Panc1 (cell line): ENCODE measurements at regions not wholly inside any gene's neighbourhood (a gene's known extent, or its start where the extent isn't known, plus 50 kb on each side); places are given as distances from the start of the nearest gene placed in this dataset.
"Not testable (repeated sequence)": the region's sequence is repeated elsewhere in the genome, so short reads cannot be mapped to it uniquely, and the experiment has no call there.

Source experiments
- ATAC-seq: fragments of 200-7000 bp; cut with Tn5 transposase; 2 replicates; pipeline ENCODE4 v1.9.1; 2020; ENCODE audit warnings: mild to moderate bottlenecking, moderate library complexity
- BruUV-seq: library from RNA; stranded (reverse); fragments of 400-500 nt; replicated peaks from 2 replicates; lab custom pipeline; 2021; lab: Mats Ljungman, UMichigan
- CTCF ChIA-PET: fragments of 300-600 bp; sonication (Branson Sonifier 250); formaldehyde crosslinking; loops from one replicate; lab custom pipeline; 2022; ENCODE audit warnings: antibody characterized with exemption; lab: Charles Lee
- POLR2A ChIA-PET: fragments of 300-600 bp; sonication (Branson Sonifier 250); formaldehyde crosslinking; loops from one replicate; lab custom pipeline; 2022; ENCODE audit warnings: antibody characterized with exemption; lab: Charles Lee
- DNase-seq: peaks from one replicate; pipeline ENCODE4 v3.0.0-alpha.2; 2010; ENCODE audit warnings: low read depth, low spot score
- H3K27ac ChIP-seq: 2 replicates; pipeline ENCODE4 v1.5.1; 2011; ENCODE audit warnings: mild to moderate bottlenecking, low read length, inconsistent platforms
- H3K27me3 ChIP-seq: fragments of 200-500 bp; sonication (Bioruptor generic); 2 replicates; pipeline ENCODE4 v1.6.0; 2014; ENCODE audit warnings: low read length, inconsistent platforms; ENCODE audit not compliant: control insufficient read depth, insufficient read depth
- H3K36me3 ChIP-seq: fragments of 200-500 bp; sonication (Bioruptor generic); 2 replicates; pipeline ENCODE4 v1.5.1; 2014; ENCODE audit warnings: inconsistent platforms, mild to moderate bottlenecking, low read length, moderate library complexity; ENCODE audit not compliant: control insufficient read depth, insufficient read depth
- H3K4me1 ChIP-seq: 2 replicates; pipeline ENCODE4 v1.5.1; 2011; ENCODE audit warnings: inconsistent platforms, mild to moderate bottlenecking, low read length, moderate library complexity; ENCODE audit not compliant: control insufficient read depth, insufficient read depth
- H3K4me3 ChIP-seq, 2 experiments: 2 replicates each; pipeline ENCODE4 v1.5.1; 2011 to 2012; ENCODE audit warnings: low read depth in 2 of 2, low read length in 2 of 2, mild to moderate bottlenecking in 2 of 2, inconsistent platforms in 1 of 2, moderate library complexity in 1 of 2
- H3K9me3 ChIP-seq: fragments of 200-500 bp; sonication (Bioruptor generic); 2 replicates; pipeline ENCODE4 v1.5.1; 2014; ENCODE audit warnings: low read depth, mild to moderate bottlenecking, inconsistent platforms, low read length, moderate library complexity; ENCODE audit not compliant: control insufficient read depth, insufficient read depth
- POLR2AphosphoS5 ChIP-seq: IDR thresholded peaks from 2 replicates; pipeline ENCODE4 v1.6.1; 2012; ENCODE audit warnings: mild to moderate bottlenecking, low read depth, low read length, moderate library complexity
- SIN3A ChIP-seq: IDR thresholded peaks from 2 replicates; pipeline ENCODE4 v1.6.1; 2012; ENCODE audit warnings: low read depth, mild to moderate bottlenecking, low read length, moderate library complexity, borderline replicate concordance; ENCODE audit not compliant: insufficient read depth
- TCF7L2 ChIP-seq: IDR thresholded peaks from 2 replicates; pipeline ENCODE4 v1.6.1; 2011; ENCODE audit warnings: mild to moderate bottlenecking, low read depth, low read length, inconsistent platforms
- in situ Hi-C: cut with HindIII; loops from 2 replicates; pipeline ENCODE4 v1.10.0; 2016; ENCODE audit warnings: low sequenced_read_pairs, low pct_unique_long_range_greater_than_20kb
- intact Hi-C: fragments of 100-400 bp; cut with micrococcal nuclease; formaldehyde crosslinking; loops from one replicate; pipeline ENCODE4 v1.10.0; 2022; ENCODE audit not compliant: unreplicated experiment
- TF ChIP-seq, protein P1 (sequence below): fragments of 450-650 bp; IDR thresholded peaks from 2 replicates; pipeline ENCODE4 v1.5.1; 2017; ENCODE audit warnings: mild to moderate bottlenecking
- TF ChIP-seq, protein P2 (sequence below), 2 experiments: IDR thresholded peaks; 2 replicates each; pipeline ENCODE4 v1.6.1; 2011 to 2012; ENCODE audit warnings: low read depth in 2 of 2, control low read depth in 1 of 2, low read length in 1 of 2, mild to moderate bottlenecking in 1 of 2, moderate library complexity in 1 of 2; ENCODE audit not compliant: insufficient read depth in 1 of 2

DNA sequence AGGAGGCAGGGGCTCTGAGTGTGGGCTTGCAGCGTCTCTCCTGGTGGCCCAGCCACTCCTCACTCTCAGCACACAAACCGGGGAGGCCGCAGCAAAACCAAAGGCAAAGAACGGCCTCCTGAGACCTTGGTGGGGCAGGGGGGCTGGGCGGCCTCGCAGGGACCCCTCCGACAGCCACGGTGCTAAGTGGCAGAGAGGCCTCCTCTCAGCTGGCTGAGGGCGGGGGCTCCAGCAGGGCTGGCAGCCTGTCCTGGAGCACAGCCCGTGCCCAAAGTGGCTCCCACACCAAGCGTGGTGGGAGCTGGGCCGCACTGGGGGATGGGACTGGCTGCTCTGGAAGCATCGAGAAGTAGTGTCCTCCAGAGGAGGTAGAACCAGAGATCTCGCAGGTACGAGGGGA, 334.4 kb downstream of the QKI start:
- H3K4me1 ChIP-seq: no peaks in the 10 kb centered on the region; the same call in 1 of the 2 replicates
- ChIA-PET POLR2A (no interaction called here), CTCF (no interaction called here)
- no peak overlapping the region for H3K4me3 ChIP-seq
- ATAC-seq: no peak
- H3K36me3 ChIP-seq: no peaks in the 10 kb centered on the region
- H3K27me3 ChIP-seq: no peaks in the 10 kb centered on the region
- H3K9me3 ChIP-seq: no peaks in the 10 kb centered on the region
- TF ChIP-seq, protein P1, sequence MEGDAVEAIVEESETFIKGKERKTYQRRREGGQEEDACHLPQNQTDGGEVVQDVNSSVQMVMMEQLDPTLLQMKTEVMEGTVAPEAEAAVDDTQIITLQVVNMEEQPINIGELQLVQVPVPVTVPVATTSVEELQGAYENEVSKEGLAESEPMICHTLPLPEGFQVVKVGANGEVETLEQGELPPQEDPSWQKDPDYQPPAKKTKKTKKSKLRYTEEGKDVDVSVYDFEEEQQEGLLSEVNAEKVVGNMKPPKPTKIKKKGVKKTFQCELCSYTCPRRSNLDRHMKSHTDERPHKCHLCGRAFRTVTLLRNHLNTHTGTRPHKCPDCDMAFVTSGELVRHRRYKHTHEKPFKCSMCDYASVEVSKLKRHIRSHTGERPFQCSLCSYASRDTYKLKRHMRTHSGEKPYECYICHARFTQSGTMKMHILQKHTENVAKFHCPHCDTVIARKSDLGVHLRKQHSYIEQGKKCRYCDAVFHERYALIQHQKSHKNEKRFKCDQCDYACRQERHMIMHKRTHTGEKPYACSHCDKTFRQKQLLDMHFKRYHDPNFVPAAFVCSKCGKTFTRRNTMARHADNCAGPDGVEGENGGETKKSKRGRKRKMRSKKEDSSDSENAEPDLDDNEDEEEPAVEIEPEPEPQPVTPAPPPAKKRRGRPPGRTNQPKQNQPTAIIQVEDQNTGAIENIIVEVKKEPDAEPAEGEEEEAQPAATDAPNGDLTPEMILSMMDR: no peak
- no peak for TF ChIP-seq TCF7L2
- no peak for TF ChIP-seq SIN3A
- TF ChIP-seq, protein P2, sequence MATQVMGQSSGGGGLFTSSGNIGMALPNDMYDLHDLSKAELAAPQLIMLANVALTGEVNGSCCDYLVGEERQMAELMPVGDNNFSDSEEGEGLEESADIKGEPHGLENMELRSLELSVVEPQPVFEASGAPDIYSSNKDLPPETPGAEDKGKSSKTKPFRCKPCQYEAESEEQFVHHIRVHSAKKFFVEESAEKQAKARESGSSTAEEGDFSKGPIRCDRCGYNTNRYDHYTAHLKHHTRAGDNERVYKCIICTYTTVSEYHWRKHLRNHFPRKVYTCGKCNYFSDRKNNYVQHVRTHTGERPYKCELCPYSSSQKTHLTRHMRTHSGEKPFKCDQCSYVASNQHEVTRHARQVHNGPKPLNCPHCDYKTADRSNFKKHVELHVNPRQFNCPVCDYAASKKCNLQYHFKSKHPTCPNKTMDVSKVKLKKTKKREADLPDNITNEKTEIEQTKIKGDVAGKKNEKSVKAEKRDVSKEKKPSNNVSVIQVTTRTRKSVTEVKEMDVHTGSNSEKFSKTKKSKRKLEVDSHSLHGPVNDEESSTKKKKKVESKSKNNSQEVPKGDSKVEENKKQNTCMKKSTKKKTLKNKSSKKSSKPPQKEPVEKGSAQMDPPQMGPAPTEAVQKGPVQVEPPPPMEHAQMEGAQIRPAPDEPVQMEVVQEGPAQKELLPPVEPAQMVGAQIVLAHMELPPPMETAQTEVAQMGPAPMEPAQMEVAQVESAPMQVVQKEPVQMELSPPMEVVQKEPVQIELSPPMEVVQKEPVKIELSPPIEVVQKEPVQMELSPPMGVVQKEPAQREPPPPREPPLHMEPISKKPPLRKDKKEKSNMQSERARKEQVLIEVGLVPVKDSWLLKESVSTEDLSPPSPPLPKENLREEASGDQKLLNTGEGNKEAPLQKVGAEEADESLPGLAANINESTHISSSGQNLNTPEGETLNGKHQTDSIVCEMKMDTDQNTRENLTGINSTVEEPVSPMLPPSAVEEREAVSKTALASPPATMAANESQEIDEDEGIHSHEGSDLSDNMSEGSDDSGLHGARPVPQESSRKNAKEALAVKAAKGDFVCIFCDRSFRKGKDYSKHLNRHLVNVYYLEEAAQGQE (IDR thresholded peaks at IDR 0.05; ENCODE audit: insufficient read depth in 1 of 2, low read depth in 2 of 2, low read length in 1 of 2): no peak
- no peak for TF ChIP-seq POLR2AphosphoS5
- in situ Hi-C loops: no loop called here
- no TSS peak for BruUV-seq
- H3K27ac ChIP-seq: no peak overlapping the region
- no peak for DNase-seq
- intact Hi-C loops: no loop called here

GRCh38 chr6:163748036-163748435, 333.5 kb downstream of the QKI start:
- H3K4me3 ChIP-seq: no peak overlapping the region
- ChIA-PET POLR2A (no interaction called here), CTCF (no interaction called here)
- H3K27me3 ChIP-seq: no peaks in the 10 kb centered on the region
- BruUV-seq: no TSS peak
- intact Hi-C loops (no loop called here), in situ Hi-C loops (no loop called here)
- TF ChIP-seq TCF7L2: no peak
- TF ChIP-seq, protein P1: no peak
- no peak for TF ChIP-seq SIN3A
- no peak for TF ChIP-seq POLR2AphosphoS5
- TF ChIP-seq, protein P2 (IDR thresholded peaks at IDR 0.05; ENCODE audit: insufficient read depth in 1 of 2, low read depth in 2 of 2, low read length in 1 of 2): no peak
- no peaks in the 10 kb centered on the region; the same call in 1 of the 2 replicates for H3K4me1 ChIP-seq
- DNase-seq (no peak), ATAC-seq (no peak)
- H3K9me3 ChIP-seq: no peaks in the 10 kb centered on the region
- H3K36me3 ChIP-seq: no peaks in the 10 kb centered on the region
- H3K27ac ChIP-seq: no peak overlapping the region

DNA sequence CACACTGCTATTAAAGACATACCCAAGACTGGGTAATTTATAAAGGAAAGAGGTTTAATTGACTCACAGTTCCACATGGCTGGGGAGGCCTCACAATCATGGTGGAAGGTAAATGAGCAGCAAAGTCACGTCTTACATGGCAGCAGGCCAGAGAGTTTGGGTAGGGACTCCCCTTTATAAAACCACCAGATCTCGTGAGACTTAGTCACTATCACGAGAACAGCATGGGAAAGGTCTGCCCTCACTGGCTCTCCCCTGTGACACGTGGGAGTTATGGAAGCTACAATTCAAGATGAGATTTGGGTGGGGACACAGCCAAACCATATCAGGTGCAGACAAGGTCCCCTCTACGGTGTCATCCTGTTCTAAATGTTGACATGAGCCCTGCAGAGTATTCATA, 332.5 kb downstream of the QKI start:
- in situ Hi-C loops, H3K4me1 ChIP-seq, DNase-seq, H3K27me3 ChIP-seq, H3K9me3 ChIP-seq, ATAC-seq, H3K27ac ChIP-seq, H3K36me3 ChIP-seq, BruUV-seq, POLR2A ChIA-PET, intact Hi-C loops, CTCF ChIA-PET, H3K4me3 ChIP-seq: not testable (repeated sequence)
